ENCODE measurements at regions not wholly inside any gene's neighbourhood (a gene's known extent, or its start where the extent isn't known, plus 50 kb on each side); places are given as distances from the start of the nearest gene placed in this dataset.

DNA sequence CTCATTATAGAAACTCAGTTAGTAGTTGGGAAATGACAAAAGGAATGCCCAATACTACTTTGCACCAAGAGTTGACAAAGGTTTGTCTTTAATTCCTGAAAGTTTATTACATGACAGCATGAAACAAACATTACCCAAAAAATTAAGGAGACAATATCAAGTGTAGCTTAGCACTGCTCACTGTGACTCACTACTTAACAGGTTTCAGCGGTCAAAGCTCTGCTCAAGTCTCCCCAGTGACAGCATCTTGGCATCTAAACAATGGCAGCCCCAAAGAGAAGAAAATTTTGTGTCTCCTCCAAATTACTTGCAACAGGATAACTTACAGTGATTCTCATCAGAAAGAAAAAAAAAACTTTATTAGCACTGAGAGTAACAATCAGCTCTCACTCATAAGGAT, 1030.2 kb downstream of the EFNA5 start (continued):
- no peak for TF ChIP-seq ZNF585B (tag by site-specific recombination; IDR thresholded peaks at IDR 0.05)
- no peak for TF ChIP-seq ZNF548 (tag by site-specific recombination; IDR thresholded peaks at IDR 0.05)
- no peak for TF ChIP-seq GFI1B (tag by site-specific recombination; IDR thresholded peaks at IDR 0.05)
- TF ChIP-seq, protein P1, sequence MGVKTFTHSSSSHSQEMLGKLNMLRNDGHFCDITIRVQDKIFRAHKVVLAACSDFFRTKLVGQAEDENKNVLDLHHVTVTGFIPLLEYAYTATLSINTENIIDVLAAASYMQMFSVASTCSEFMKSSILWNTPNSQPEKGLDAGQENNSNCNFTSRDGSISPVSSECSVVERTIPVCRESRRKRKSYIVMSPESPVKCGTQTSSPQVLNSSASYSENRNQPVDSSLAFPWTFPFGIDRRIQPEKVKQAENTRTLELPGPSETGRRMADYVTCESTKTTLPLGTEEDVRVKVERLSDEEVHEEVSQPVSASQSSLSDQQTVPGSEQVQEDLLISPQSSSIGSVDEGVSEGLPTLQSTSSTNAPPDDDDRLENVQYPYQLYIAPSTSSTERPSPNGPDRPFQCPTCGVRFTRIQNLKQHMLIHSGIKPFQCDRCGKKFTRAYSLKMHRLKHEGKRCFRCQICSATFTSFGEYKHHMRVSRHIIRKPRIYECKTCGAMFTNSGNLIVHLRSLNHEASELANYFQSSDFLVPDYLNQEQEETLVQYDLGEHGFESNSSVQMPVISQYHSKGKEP (tag by site-specific recombination; IDR thresholded peaks at IDR 0.05) = no peak
- no peak for TF ChIP-seq ZNF214 (tag by site-specific recombination; IDR thresholded peaks at IDR 0.05; ENCODE audit: borderline replicate concordance)
- no peak for TF ChIP-seq BCL11A (tag by site-specific recombination; IDR thresholded peaks at IDR 0.05; ENCODE audit: low read depth)
- TF ChIP-seq ZBTB20 (tag by site-specific recombination; IDR thresholded peaks at IDR 0.05) = no peak
- TF ChIP-seq ZNF791 (tag by site-specific recombination; IDR thresholded peaks at IDR 0.05) = no peak
- TF ChIP-seq ZNF792 (tag by site-specific recombination; IDR thresholded peaks at IDR 0.05) = no peak

GRCh38 chr5:106639488-106639887, 1031.2 kb downstream of the EFNA5 start:
- Histone ChIP-seq H3K27ac (ENCODE audit: extremely low read depth, low read depth, low read length) (no peak overlapping the region), H3K4me1 (ENCODE audit: control insufficient read depth, insufficient read depth, low read length) (no peaks in the 10 kb centered on the region), H3K4me3 (ENCODE audit: low read depth, low read length) (no peak overlapping the region), H3K9me3 (ENCODE audit: control insufficient read depth, insufficient read depth, low read depth, low read length) (no peaks in the 10 kb centered on the region), H3K36me3 (ENCODE audit: control insufficient read depth in 2 of 2, insufficient read depth in 1 of 2, low read length in 2 of 2) (no peaks in the 10 kb centered on the region)
- ChIA-PET CTCF (no interaction called here), POLR2A (no interaction called here)
- TF ChIP-seq ZNF629 (tag by site-specific recombination; IDR thresholded peaks at IDR 0.05) (no peak), MEIS1 (CRISPR knock-in tag; IDR thresholded peaks at IDR 0.05; ENCODE audit: borderline replicate concordance) (no peak), SP7 (tag by site-specific recombination; IDR thresholded peaks at IDR 0.05) (no peak), ZNF2 (tag by site-specific recombination; IDR thresholded peaks at IDR 0.05) (no peak), ZNF121 (tag by site-specific recombination; IDR thresholded peaks at IDR 0.05) (no peak), ZNF639 (tag by site-specific recombination; IDR thresholded peaks at IDR 0.05) (no peak), ZNF37A (tag by site-specific recombination; IDR thresholded peaks at IDR 0.05) (no peak), ZNF148 (tag by site-specific recombination; IDR thresholded peaks at IDR 0.05; ENCODE audit: borderline replicate concordance) (no peak), ZFP41 (tag by site-specific recombination; IDR thresholded peaks at IDR 0.05; ENCODE audit: borderline replicate concordance) (no peak), HOXD13 (CRISPR knock-in tag; IDR thresholded peaks at IDR 0.05; ENCODE audit: borderline replicate concordance) (no peak), ZNF221 (tag by site-specific recombination; IDR thresholded peaks at IDR 0.05; ENCODE audit: borderline replicate concordance) (no peak), ZNF664 (tag by site-specific recombination; IDR thresholded peaks at IDR 0.05) (no peak), ATF2 (tag by site-specific recombination; IDR thresholded peaks at IDR 0.05; ENCODE audit: low read depth) (no peak), ZBTB8A (tag by site-specific recombination; IDR thresholded peaks at IDR 0.05) (no peak)
- TF ChIP-seq, protein P2, sequence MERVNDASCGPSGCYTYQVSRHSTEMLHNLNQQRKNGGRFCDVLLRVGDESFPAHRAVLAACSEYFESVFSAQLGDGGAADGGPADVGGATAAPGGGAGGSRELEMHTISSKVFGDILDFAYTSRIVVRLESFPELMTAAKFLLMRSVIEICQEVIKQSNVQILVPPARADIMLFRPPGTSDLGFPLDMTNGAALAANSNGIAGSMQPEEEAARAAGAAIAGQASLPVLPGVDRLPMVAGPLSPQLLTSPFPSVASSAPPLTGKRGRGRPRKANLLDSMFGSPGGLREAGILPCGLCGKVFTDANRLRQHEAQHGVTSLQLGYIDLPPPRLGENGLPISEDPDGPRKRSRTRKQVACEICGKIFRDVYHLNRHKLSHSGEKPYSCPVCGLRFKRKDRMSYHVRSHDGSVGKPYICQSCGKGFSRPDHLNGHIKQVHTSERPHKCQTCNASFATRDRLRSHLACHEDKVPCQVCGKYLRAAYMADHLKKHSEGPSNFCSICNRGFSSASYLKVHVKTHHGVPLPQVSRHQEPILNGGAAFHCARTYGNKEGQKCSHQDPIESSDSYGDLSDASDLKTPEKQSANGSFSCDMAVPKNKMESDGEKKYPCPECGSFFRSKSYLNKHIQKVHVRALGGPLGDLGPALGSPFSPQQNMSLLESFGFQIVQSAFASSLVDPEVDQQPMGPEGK (tag by site-specific recombination; IDR thresholded peaks at IDR 0.05) = no peak

Data from HEK293 (cell line).